GF-D8 (cell line): ENCODE measurements at regions not wholly inside any gene's neighbourhood (a gene's known extent, or its start where the extent isn't known, plus 50 kb on each side); places are given as distances from the start of the nearest gene placed in this dataset.

Source experiments
- DNase-seq: peaks from one replicate; lab custom pipeline; 2025; lab: John Stamatoyannopoulos, UW

GRCh38 chr4:160217352-160217751, 1114.5 kb downstream of the RAPGEF2 start:
- DNase-seq = no peak

- no peak for DNase-seq
These were observed 1121.2 kb downstream of the RAPGEF2 start for GRCh38 chr4:160224049-160224448.

- no peak for DNase-seq
These were observed 1130.3 kb downstream of the RAPGEF2 start for GRCh38 chr4:160233141-160233540.

- DNase-seq = no peak
These were observed 1132.4 kb downstream of the RAPGEF2 start for GRCh38 chr4:160235285-160235684.

- no peak for DNase-seq
These were observed 1132.9 kb downstream of the RAPGEF2 start for GRCh38 chr4:160235771-160236170.

GRCh38 chr4:160238790-160239189, 1135.9 kb downstream of the RAPGEF2 start:
- DNase-seq = no peak

GRCh38 chr4:160247091-160247656, 1144.3 kb downstream of the RAPGEF2 start:
- no peak for DNase-seq

GRCh38 chr4:160251522-160252170, 1148.8 kb downstream of the RAPGEF2 start:
- no peak for DNase-seq

- DNase-seq = no peak
These were observed 1154.4 kb downstream of the RAPGEF2 start for GRCh38 chr4:160257318-160257717.

- DNase-seq = no peak
These were observed 1162.1 kb downstream of the RAPGEF2 start for GRCh38 chr4:160265014-160265413.

GRCh38 chr4:160265836-160266235, 1163.0 kb downstream of the RAPGEF2 start:
- no peak for DNase-seq

- DNase-seq = no peak
These were observed 1174.0 kb downstream of the RAPGEF2 start for GRCh38 chr4:160276785-160277325.

- DNase-seq = no peak
These were observed 1180.2 kb downstream of the RAPGEF2 start for GRCh38 chr4:160283081-160283480.

- no peak for DNase-seq
These were observed 1181.6 kb downstream of the RAPGEF2 start for GRCh38 chr4:160284516-160284915.

GRCh38 chr4:160286051-160286450, 1183.2 kb downstream of the RAPGEF2 start:
- no peak for DNase-seq

- no peak for DNase-seq
These were observed 1193.6 kb downstream of the RAPGEF2 start for GRCh38 chr4:160296476-160296875.

- DNase-seq = no peak
These were observed 1196.3 kb downstream of the RAPGEF2 start for GRCh38 chr4:160299177-160299576.

GRCh38 chr4:160299608-160300007, 1196.7 kb downstream of the RAPGEF2 start:
- no peak for DNase-seq

- DNase-seq = no peak
These were observed 1213.2 kb downstream of the RAPGEF2 start for GRCh38 chr4:160316036-160316435.

GRCh38 chr4:160318567-160319220, 1215.8 kb downstream of the RAPGEF2 start:
- no peak for DNase-seq

GRCh38 chr4:160319221-160319867, 1216.5 kb downstream of the RAPGEF2 start:
- no peak for DNase-seq

GRCh38 chr4:160319868-160320260, 1217.0 kb downstream of the RAPGEF2 start:
- DNase-seq = no peak

- DNase-seq = no peak
These were observed 1223.2 kb downstream of the RAPGEF2 start for GRCh38 chr4:160326110-160326509.
